Activated CD8-positive, alpha-beta memory T cell treated with anti-CD3 and anti-CD28 coated beads for 24 hours (primary cell): ENCODE measurements at regions not wholly inside any gene's neighbourhood (a gene's known extent, or its start where the extent isn't known, plus 50 kb on each side); places are given as distances from the start of the nearest gene placed in this dataset.

ENCODE experiments used
- DNase-seq: peaks from one replicate; pipeline ENCODE4 v3.0.0-alpha.2; 2020

GRCh38 chr11:69954756-69955155 lies 123.4 kb upstream of the ANO1 start:
- no peak for DNase-seq

- no peak for DNase-seq
Measured at GRCh38 chr11:69956669-69957190, 121.4 kb upstream of the ANO1 start.

GRCh38 chr11:69957849-69958248 lies 120.3 kb upstream of the ANO1 start:
- DNase-seq: no peak

- no peak for DNase-seq
Measured at GRCh38 chr11:69958308-69958707, 119.8 kb upstream of the ANO1 start.

- DNase-seq: no peak
Measured at GRCh38 chr11:69959461-69959860, 118.7 kb upstream of the ANO1 start.

GRCh38 chr11:69961738-69962137 lies 116.4 kb upstream of the ANO1 start:
- no peak for DNase-seq

- DNase-seq: no peak
Measured at GRCh38 chr11:69962152-69962551, 116.0 kb upstream of the ANO1 start.

- no peak for DNase-seq
Measured at GRCh38 chr11:69963533-69964246, 114.4 kb upstream of the ANO1 start.

- DNase-seq: no peak
Measured at GRCh38 chr11:69964247-69964643, 113.9 kb upstream of the ANO1 start.

- DNase-seq: no peak
Measured at GRCh38 chr11:69965821-69966582, 112.1 kb upstream of the ANO1 start.

GRCh38 chr11:69966583-69966835 lies 111.6 kb upstream of the ANO1 start:
- no peak for DNase-seq

- no peak for DNase-seq
Measured at GRCh38 chr11:69966910-69967483, 111.1 kb upstream of the ANO1 start.

GRCh38 chr11:69967484-69967883 lies 110.6 kb upstream of the ANO1 start:
- DNase-seq: no peak

- DNase-seq: no peak
Measured at GRCh38 chr11:69968396-69969347, 109.4 kb upstream of the ANO1 start.

- DNase-seq: no peak
Measured at GRCh38 chr11:69969890-69970784, 108.0 kb upstream of the ANO1 start.

- no peak for DNase-seq
Measured at GRCh38 chr11:69970785-69971535, 107.2 kb upstream of the ANO1 start.

GRCh38 chr11:69971741-69972140 lies 106.4 kb upstream of the ANO1 start:
- DNase-seq: no peak

GRCh38 chr11:69972351-69972802 lies 105.7 kb upstream of the ANO1 start:
- no peak for DNase-seq

- DNase-seq: no peak
Measured at GRCh38 chr11:69974528-69974927, 103.6 kb upstream of the ANO1 start.

GRCh38 chr11:69975822-69976221 lies 102.3 kb upstream of the ANO1 start:
- no peak for DNase-seq

GRCh38 chr11:69976794-69977193 lies 101.3 kb upstream of the ANO1 start:
- DNase-seq: no peak
